HEK293T (cell line): ENCODE measurements at regions not wholly inside any gene's neighbourhood (a gene's known extent, or its start where the extent isn't known, plus 50 kb on each side); places are given as distances from the start of the nearest gene placed in this dataset.

Experiments
- ARNT ChIP-seq: fragments of 450-650 bp; IDR thresholded peaks from 2 replicates; pipeline ENCODE4 v1.6.1; 2017; ENCODE audit warnings: mild to moderate bottlenecking
- BHLHE40 ChIP-seq: fragments of 450-650 bp; IDR thresholded peaks from 2 replicates; pipeline ENCODE4 v1.6.1; 2016; ENCODE audit warnings: mild to moderate bottlenecking, moderate library complexity, borderline replicate concordance
- FOXA1 ChIP-seq: fragments of 450-650 bp; IDR thresholded peaks from 2 replicates; pipeline ENCODE4 v1.6.1; 2016; ENCODE audit warnings: mild to moderate bottlenecking
- FOXM1 ChIP-seq: fragments of 450-650 bp; IDR thresholded peaks from 2 replicates; pipeline ENCODE4 v1.6.1; 2017; ENCODE audit warnings: mild to moderate bottlenecking, borderline replicate concordance
- HDGF ChIP-seq: fragments of 450-650 bp; IDR thresholded peaks from 2 replicates; pipeline ENCODE4 v1.6.1; 2017; ENCODE audit warnings: antibody characterized with exemption, borderline replicate concordance
- L3MBTL2 ChIP-seq: fragments of 450-650 bp; conservative IDR thresholded peaks from 2 replicates; pipeline ENCODE4 v1.6.1; 2016; ENCODE audit warnings: mild to moderate bottlenecking
- LEF1 ChIP-seq: fragments of 450-650 bp; IDR thresholded peaks from 2 replicates; pipeline ENCODE4 v1.6.1; 2017; ENCODE audit warnings: mild to moderate bottlenecking, borderline replicate concordance
- NFRKB ChIP-seq: fragments of 450-650 bp; IDR thresholded peaks from 2 replicates; pipeline ENCODE4 v1.6.1; 2016; ENCODE audit warnings: mild to moderate bottlenecking, moderate library complexity
- PKNOX1 ChIP-seq: fragments of 450-650 bp; IDR thresholded peaks from 2 replicates; pipeline ENCODE4 v1.6.1; 2016
- SP1 ChIP-seq: fragments of 450-650 bp; IDR thresholded peaks from 2 replicates; pipeline ENCODE4 v1.6.1; 2017
- SUZ12 ChIP-seq: fragments of 450-650 bp; IDR thresholded peaks from 2 replicates; pipeline ENCODE4 v1.6.1; 2016; ENCODE audit warnings: mild to moderate bottlenecking
- TARDBP ChIP-seq: fragments of 450-650 bp; IDR thresholded peaks from 2 replicates; pipeline ENCODE4 v1.6.1; 2016

DNA sequence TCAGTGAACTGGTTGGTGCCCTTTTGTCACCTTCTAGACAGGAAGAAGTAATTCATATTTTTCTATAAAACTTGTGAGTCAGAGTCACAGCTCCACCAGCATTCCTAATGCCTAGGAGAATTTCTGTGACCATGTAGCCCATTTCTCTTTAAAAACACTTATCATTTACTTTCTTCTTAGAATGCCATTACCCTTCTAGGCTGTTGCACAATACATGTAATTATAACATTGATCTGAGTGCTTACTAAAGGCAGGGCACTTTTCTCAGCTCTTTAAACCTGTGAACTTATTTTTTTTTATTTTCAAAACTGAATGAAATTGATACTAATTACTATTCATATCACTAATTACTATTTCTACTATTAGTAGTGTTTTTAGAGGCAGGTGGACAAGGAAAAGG, 373.7 kb downstream of the TLE4 start:
- TF ChIP-seq ARNT (no peak), SP1 (no peak), SUZ12 (no peak), PKNOX1 (no peak), NFRKB (no peak), L3MBTL2 (no peak), FOXA1 (no peak), FOXM1 (no peak), LEF1 (no peak), TARDBP (no peak), BHLHE40 (no peak), HDGF (no peak)
